ENCODE measurements at regions not wholly inside any gene's neighbourhood (a gene's known extent, or its start where the extent isn't known, plus 50 kb on each side); places are given as distances from the start of the nearest gene placed in this dataset.
"Not testable (repeated sequence)": the region's sequence is repeated elsewhere in the genome, so short reads cannot be mapped to it uniquely, and the experiment has no call there.

DNA sequence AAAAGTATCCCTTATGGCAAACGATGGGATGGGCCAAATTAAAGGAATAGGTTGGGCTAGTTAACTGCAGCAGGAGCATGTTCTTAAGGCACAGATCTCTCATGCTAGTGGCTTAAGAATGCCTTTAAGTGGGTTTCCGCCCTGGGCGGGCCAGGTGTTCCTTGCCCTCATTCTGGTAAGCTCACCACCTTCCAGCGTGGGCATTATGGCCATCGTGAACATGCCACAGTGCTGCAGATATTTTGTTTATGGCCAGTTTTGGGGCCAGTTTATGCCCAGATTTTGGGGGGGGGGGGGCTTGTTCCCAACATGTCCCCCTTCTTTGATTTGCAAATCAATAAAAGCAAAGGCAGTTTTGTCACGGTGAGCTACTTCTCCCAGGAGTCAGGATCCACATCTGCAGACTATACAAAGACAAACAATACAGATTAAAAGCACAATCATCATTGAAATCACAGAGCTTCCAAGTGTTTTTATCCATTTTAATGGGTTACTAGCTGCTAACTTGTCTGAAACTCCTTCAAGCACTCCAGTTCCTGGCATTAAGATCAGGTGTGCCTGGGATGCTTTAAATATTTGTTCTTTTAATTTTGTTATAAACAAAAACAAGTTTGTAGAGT, 563.3 kb upstream of the MBL2 start:
- DNase-seq, result not testable (repeated sequence)

DNA sequence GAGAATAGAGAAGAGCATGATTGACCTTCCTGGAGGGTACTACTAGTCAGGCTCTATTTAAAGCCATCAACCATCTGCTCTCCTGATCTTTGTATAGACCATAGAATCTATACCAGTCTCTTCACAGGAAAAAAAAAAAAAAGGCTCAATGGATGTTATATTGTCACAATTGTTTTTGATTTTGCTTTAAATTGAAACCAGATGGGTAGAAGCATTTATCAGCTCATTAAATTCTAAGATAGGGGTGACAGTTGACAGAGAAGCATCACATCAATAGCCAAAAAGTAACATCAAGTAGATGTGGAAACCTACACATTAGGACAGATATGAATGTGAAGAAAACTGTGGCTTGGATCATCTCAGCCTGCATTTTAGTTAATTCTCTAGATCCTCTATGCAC, 558.9 kb upstream of the MBL2 start:
- DNase-seq, result no peak

DNA sequence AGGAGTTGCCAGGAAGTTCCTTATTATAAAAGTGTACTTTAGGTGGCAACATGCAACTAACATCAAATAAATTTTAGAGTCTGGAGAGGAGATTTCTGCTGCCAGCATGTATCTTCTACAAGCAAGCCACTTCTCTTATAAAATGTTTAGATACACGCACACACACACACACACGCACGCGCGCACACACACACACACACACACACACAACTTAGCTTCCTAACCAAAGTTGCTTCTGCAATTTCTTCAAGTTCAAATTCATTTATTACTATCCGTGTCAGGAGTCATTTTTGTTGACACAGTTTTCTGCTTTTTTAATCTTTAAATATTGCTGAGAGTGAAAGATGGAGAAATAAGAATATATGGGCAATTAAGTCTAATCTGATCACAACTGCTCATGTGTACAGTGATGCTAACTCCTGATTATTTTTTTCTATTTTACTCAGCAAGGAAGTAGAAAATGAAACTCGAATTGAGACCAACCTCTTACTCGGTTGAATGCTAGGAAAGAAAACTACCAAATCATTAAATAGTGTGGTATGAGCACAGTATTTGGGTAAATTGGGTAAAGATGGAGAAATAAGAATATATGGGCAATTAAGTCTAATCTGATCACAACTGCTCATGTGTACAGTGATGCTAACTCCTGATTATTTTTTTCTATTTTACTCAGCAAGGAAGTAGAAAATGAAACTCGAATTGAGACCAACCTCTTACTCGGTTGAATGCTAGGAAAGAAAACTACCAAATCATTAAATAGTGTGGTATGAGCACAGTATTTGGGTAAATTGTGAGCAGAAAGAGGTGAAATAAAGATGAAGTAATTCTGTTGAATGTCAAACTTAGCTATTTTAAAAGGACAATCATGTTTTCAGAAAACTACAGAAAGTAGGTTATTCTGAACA, 554.1 kb upstream of the MBL2 start:
- not testable (repeated sequence) for DNase-seq

DNA sequence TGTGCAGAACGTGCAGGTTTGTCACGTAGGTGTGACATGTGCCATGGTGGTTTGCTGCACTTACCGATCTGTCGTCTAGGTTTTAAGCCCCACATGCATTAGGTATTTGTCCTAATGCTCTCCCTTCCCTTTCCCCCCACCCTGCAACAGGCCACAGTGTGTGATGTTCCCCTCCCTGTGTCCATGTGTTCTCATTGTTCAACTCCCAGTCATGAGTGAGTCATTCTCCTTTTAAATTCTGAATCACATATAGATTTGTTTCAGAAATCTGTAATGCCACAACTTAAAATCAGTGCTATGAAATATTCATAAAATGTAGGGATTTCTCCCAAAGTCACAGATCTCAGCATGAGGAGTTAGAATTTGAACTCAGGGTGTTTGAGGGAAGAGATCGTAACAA, 552.5 kb upstream of the MBL2 start:
- peak in 1 of 3 donors; percentile 15 for DNase-seq

DNA sequence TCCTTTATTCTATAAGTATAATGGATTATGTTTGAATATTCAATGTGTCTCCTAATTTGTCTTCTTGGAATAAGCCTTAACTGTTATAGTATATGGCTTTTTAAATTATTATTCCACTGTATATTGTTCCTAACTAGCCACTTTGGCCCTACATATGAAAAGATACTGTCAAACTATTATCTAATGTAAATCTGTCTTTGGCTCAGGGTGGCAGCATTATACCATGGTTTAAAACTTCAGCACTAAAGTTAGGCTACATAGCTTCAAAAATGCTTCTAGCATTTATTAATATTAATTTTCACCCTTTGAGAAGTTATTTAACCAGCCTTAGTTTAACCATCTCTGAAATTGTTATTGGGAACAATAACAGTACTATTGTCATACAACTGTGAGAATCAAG, 543.1 kb upstream of the MBL2 start:
- DNase-seq, result peak in 1 of 3 donors; percentile 3

DNA sequence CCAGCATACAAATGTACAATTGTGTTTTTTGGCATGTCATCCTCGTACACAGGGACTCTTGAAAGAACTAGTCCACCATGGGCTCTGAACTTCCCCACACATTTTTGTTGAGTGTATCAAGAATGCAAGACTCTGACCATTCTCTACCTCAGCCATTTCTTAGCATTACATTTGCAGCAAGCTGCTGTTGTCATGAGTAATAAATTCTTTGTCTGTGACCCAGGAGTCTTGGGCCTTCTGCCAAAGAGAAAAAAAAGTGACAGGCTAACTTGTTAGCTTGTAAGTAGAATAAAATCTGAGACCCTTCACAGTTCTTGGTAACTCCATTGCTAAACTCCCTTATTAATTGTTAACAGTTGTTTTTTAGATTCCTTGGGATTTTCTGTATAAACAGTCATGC, 542.3 kb upstream of the MBL2 start:
- peak; percentile 6 to 94 (median 11) for DNase-seq

DNA sequence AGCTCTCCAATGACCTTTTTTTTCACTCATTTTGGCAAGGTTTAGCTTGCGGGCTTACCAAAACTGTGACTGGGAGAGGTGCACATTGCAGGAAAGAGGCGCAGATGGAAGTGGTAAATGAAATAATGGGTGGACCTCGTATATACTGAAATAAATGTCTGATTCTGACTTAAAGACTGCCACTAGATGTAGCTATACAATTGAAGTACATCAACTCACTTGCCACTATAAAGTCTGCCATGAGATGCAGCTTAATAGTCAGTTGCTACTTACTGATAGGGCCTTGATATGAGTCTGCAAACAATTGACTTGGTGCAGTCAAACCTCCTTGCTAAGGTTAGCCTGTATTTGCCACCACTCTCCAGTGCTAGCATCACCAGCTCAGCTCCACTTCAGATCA, 525.9 kb upstream of the MBL2 start:
- DNase-seq, result no peak

DNA sequence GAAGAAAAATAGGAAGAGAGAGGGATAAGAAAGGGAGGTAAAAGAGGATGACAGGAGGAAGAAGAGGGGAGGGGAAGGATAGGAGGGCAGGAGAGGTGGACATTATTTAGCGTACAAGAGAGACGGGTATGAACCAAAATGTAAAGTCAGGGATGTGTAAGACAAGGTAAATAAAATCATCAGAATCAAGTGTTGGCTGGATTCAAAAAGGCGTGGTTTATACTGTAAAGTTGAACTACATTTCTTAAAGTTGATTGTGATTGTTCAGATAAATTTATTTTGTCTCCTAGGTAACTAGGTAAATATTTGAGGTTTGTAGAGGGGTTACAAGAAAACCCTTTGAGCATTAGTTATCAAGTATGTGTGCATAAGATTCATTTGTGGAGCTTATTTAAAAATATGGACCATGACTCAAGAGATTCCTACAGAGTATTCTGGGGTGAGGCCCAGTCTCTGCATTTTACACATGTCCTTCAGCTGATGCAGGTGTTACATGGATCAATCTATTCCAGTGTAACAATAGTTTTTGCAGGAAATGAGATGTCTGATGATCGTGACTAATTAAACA, 512.1 kb upstream of the MBL2 start:
- DNase-seq, result no peak

DNA sequence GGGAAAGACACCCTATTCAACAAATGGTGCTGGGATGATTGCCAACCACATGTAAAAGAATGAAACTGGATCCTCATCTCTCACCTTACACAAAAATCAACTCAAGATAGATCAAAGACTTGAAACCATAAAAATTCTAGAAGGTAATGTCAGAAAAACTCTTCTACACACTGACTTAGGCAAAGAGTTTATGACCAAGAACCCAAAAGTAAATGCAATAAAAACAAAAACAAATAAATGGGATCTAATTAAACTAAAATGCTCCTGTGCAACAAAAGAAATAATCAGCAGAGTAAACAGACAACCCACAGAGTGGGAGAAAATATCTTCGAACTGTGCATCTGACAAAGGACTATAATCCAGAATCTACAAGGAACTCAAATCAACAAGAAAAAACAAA, 504.2 kb upstream of the MBL2 start:
- no peak for DNase-seq

DNA sequence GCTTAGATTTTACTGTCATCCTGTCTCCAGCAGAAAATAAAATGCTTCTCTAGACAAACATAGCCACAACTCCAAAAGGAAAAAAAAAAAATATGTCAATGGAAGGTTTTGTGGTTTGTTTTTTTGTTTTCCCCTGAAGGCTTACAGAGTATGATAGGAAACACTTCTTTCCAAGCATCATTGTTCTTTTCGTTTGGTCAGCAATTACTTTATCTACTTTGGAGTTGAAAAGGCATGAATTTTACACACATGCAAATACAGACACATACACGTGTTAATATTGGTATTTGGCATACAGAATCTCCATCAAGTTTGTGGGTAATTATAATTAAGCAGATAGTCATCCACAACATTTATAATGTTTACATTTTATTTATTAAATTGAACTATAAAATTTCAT, 496.9 kb upstream of the MBL2 start:
- no peak for DNase-seq

DNA sequence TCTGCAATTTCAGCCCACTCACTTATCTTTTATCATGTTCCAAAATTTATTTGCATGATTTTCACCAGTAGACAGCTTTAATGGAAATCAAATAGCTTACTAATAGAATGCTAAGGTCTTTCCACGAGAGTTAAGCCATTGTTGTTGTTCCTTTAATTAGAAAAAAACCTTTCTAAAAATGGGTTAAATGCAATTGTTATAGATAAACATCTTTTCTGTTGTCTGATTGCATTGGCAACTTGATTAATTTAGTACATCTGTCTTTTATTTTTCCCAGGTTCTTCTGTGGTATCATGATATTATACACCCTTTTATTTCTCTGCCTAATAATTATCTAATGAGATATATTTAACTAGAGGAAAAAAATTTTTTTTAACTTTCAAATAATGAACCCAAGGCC, 487.6 kb upstream of the MBL2 start:
- no peak for DNase-seq

DNA sequence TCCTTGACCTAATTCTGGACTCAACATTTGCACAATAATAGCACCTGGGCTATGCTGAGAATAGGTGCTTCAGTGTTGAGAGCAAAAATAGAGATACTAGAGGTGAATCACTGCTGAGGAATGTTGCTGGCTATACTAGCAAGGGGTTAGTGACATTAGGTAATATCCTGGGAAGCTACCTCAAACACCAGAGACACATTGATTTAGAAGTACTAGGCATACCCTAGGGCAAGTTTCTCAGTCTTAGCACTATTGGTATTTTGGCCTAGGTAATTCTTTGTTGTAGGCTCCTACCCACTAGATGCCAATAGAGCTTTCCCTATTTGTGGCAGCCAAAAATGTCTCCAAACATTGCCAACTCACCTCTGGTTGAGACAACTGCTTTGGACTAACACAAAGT, 484.0 kb upstream of the MBL2 start:
- DNase-seq, result no peak

DNA sequence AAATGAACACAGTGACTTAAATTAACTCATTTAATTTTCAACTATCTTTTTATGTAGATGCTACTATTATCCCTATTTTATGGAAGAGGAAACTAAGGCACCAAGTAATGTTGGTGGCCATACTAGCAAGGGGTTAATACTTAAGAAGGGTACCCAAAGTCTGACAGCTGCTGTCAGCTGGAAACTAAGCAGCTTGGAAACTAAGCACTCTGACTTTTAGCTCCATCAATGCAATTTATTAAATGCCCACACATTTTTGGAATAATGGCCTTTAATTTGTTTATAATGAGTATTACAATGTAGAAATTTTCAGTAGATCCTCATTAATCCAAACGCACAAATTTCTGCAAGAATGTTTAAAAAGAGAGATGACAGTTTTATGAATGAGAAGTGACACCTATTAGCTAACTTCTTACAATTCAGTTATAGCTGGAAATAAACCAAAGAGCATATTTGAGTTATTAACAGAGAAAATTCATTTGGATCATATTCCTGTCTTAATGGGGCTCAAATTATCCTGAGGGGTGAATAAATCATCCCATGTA, 483.1 kb upstream of the MBL2 start:
- no peak for DNase-seq

DNA sequence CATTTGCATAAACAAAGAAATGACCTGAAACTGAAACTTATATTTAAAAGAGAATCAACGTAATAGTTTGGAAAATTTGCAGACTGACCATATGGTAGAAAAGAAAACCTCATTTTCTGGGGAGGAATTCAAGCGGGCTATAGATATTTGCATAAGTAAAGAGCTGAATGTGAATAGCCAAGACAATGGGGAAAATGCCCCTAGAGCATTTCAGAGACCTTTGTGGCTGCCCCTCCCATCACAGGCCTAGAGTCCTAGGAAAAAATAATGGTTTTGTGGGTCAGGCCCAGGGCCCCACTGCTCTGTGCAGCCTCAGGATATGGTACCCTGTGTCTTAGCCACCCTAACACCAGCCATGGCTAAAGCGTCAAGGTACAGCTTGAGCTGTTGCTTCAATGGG, 480.6 kb upstream of the MBL2 start:
- no peak for DNase-seq

DNA sequence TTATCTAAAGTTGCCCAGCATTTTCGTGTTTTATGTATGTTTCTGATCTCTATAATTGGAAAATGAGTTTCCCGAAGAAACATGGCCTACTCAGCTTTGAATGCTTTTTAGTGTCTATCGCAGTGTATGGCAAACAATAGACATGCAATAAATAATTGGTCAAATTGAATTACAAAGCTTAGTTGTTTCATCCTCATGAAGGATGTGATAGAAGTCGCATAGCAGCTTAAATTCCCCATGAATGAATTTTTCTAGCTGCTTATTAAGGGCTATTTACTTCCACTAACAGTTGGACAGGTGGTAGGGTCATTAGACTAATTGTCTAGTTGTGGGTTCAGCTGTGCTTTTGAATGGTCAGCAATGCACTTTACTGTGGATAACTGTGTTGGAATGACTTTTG, 467.3 kb upstream of the MBL2 start:
- no peak for DNase-seq

DNA sequence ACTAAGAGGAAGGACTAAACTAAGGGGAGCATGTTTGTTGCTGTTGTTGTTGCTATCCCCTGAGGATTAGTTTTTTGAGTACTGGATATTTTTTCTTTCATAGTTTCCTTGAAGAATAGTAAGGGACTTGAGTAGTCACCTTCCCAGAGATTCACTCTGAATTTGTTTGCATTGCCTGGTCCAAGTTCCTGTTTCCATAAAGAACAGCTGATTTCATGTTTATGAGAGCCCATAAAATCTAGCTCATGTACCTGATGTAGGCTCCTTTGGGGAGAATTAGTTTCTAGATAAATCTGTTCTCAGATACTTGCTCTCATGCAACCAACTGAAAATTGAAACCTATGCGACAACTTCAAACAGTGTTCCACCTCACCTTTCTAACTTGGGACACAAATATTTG, 464.4 kb upstream of the MBL2 start:
- no peak for DNase-seq

DNA sequence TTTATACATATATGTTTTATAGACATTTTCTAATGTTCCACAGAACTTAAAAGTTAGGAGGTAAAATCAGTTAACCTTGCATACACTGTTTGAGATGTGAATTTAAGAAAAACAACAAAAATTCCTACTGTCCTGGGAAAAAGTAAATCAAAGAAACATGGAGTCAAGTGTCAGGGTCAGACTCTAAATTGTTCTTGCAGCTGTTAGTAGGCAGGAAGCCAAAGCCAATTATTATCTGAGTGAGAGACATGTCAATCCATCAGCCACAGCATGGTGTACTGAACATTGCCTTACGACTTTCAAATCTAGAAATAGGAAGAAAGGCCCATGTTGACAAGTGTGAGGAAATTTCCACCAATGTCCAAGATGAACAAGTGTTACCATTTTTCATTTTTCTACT, 461.2 kb upstream of the MBL2 start:
- DNase-seq, result no peak

DNA sequence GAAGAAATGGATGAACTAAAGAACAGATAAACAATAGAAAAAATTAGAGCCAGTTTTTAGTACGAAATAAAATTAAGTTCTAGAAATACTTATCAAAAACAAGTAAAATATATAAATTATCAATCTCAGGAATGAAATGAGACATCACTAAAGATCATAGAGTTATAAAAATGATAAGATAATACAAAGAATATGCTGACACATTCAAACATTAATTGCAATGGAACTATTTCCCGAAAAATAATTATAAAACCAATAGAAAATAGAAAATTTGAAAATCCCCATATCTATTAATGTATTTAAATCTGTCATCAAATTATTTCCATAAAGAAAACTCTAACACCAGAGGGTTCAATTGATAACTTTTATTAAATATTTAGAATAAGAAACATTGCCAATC, 458.1 kb upstream of the MBL2 start:
- no peak for DNase-seq

DNA sequence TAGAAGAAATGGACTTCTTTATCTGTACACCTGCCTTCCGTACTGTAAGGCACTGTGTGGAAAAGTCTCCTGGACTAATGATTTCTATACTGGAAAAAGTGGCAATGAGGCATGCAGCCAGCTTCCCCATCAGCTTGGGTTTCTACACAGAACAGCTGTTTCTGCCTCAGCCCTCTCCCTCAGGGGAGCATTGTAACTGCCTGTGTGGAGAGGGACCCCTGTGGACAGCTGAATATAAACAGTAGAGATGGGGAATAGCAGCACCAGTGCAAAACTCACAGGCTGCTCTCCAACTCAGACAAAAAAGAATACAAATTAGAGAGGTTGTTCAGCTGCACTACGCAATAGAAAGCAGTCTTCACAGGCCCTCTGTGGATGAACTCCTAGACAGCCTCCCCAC, 451.3 kb upstream of the MBL2 start:
- DNase-seq, result peak; percentile 11 to 49 (median 15)

DNA sequence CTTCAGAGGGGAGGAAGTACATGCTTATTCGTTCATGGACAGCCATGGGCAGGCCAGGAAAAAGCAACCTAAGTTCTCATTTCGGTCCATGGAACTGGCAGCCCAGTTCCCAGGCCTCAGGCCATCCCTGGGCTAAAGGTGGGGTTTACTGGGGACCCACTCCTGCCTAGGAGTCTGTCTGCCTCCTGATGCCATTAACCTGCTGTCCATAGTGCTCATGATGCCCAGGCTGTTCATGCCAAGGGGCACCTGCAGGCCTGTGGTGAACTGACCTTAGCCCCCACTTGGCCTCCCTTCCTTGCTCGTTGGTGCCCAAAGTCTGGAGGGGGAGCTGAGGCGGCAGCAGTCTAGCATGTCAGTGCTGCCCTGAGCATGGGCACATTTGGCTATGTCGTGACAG, 450.2 kb upstream of the MBL2 start:
- DNase-seq, result no peak

DNA sequence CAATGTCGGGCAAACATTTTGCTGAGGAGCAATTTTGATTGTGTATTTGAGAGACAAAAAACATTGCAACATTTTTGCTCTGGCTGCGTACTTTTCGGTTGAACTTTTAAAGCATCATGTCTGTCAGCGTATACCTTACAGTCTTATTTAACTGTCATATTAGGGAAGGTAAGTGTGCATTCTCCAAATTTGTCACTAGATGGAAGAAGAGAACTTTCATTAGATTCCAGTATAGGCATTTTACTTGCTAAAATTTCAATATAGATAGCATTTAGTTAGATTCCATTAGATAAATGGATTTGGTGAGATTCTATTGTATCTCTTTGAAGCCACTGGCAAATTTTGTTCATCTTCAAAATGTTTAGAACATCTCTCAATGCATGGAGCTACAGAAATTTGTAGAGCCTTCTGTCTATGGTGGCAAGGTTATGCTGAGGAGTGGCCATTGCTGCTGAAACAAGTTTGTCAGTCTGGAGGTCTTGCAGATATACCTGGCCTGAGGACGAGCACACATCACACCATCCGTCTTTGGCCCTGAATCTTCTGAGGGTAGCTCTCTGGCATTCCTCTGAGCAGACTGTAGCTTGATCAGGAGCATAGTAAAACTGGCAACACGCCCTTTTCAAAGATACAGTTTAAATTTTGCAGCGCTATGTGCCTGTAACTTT, 437.5 kb upstream of the MBL2 start:
- DNase-seq, result peak in 1 of 3 donors; percentile 19

DNA sequence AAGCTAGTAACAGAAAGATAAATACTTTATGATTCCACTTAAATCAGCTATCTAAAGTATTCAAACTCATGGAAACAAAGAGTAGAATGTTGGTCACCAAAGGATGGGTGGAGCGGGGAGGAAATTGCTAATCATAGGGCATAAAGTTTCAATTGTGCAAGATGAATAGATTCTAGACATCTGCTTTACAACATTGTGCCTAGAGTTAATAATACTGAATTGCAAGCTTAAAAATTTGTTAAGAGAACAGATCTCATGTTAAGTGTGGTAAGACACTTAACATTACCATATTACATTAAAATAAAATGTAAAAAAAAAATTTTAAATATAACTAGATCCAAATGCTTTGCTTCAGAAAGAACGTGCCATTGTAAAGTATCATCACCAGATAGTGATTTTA, 411.1 kb upstream of the MBL2 start:
- no peak for DNase-seq
